ENCODE measurements at regions not wholly inside any gene's neighbourhood (a gene's known extent, or its start where the extent isn't known, plus 50 kb on each side); places are given as distances from the start of the nearest gene placed in this dataset.
"Not testable (repeated sequence)": the region's sequence is repeated elsewhere in the genome, so short reads cannot be mapped to it uniquely, and the experiment has no call there.

DNA sequence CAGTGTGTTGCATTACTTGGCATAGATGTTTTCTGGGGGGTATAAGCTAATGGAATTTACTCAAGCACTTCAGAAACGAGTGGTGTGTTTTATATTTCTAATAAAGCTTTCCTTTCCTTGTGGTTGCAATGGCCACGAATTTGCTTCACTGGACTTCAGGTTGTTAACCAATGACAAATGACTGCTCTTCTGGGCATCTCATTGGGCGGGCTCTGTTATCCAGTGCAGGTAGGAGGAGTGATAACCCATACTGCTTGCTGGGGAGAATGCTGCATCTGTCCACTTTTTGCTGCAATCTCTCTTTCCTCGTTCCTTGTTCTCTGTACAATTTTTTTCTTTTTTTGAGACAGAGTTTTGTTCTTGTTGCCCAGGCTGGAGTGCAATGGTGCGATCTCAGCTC is 80.0 kb upstream of the RPH3A start:
- DNase-seq: no peak

DNA sequence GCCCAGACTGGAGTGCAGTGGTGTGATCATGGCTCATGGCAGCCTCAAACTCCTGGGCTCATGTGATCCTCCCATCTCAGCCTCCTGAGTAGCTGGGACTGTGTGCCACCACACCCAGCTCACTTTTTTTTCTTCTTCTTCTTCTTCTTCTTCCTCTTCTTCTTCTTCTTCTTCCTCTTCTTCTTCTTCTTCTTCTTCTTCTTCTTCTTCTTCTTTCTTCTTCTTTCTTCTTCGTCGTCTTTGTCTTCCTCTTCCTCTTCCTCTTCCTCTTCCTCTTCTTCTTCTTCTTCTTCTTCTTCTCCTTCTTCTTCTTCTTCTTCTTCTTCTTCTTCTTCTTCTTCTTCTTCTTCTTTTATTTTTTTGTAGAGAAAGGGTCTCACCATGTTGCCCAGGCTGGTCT is 78.8 kb upstream of the RPH3A start:
- DNase-seq: not testable (repeated sequence)

DNA sequence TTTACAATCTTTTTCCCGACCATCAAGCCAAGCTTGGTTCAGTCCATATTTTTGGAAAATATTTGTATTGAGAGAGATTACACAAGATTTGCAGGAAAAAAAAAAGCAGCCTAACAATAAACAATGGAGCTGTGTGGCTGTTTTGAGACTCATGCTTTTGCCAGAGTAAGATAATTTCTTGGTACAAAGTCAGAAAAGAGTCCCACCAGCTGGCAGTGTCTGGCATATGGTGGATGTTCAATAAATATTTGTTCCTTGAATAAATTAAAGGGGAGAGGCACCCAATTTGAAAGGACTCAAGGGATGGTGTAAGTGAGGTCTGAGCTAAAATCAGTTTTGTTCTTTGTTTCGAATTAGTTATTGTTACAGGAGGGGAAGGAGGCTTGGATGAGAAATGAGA is 78.1 kb upstream of the RPH3A start:
- no peak for DNase-seq

DNA sequence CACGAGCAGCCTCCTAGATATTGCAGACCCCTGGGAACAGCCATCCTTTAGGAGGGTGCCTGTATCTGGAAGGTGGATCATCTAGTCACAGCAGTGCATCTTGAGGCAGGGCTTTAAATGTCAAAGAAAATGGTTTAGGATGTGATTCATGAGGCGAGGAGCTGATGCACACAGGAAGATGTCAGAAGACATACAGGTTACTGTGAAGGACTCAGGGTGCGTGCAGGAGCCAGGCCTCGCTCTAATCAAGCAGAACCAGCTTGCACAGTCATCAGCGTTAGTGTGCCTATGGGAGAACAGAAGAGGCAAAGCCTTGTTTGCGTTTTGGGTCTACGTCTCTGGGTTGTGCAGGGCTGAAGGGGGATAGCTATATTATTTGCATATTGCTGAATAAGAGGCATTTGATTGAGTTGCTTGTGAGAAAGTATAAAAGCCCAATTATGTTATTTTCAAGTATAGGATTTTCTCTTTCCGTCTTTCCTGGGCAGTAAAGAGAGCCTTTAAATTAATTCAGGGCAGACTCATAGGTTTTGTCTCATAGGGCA is 77.3 kb upstream of the RPH3A start:
- DNase-seq: no peak

DNA sequence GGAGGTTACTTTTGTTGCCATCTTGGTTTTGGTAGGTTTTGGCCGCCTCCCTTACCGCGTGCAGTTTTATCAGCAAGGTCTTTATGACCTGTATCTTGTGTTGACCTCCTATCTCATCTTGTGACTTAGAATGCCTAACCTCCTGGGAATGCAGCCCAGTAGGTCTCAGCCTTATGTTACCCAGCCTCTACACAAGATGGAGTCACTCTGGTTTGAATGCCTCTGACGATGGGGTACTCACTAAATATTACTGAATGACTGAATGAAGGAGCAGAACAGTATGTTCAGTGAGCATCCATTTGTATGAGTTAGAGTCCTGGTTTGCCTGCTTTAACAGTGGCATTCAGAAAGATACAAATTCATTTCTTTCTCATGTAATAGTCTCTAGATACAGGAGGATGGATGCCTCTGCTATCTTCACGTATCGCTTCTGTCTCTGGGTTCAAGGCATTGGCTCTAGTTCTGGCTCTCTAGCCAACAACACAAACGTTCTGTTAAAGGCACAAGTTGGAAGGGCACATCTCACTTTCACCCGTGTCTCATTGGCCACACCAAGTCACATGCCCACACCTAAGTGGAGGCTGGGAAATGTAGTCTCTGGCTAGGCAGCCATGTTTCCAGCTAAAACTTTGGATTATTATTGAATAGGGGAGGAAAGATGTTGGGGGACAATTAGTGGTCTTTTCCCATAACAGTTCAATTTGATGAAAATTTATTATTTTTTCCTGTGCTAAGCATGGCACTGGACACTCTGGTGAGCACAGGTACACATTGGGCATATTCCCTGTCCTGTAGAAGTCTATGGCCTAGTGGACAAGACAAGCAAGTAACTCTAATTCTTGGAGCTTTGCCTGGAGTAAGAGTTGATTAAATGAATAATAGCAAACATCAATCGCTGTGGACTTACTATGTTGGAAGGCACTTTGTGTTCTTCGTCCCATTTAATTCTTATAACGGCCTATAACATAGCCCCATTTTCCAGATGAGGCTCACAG is 75.2 kb upstream of the RPH3A start:
- peak in 1 of 5 experiments; percentile 3 for DNase-seq

DNA sequence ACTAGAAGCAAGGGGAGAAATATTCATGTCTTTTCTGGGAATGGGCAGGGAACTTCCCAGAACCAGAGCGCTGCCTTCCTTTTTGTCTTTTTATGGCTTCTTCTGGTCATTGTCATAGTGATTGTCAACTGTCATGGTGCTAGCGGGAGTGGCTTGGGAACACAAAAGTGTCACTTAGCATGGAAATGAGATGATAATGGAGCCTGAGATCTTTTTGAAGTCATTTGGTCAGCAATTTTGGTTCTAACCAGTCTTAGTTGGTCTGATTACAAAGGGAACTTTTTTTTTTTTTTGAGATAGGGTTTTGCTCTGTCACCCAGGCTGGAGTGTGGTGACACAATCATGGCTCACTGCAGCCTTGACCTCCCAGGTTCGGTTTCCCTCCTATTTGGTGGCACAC is 62.7 kb upstream of the RPH3A start:
- DNase-seq: no peak

DNA sequence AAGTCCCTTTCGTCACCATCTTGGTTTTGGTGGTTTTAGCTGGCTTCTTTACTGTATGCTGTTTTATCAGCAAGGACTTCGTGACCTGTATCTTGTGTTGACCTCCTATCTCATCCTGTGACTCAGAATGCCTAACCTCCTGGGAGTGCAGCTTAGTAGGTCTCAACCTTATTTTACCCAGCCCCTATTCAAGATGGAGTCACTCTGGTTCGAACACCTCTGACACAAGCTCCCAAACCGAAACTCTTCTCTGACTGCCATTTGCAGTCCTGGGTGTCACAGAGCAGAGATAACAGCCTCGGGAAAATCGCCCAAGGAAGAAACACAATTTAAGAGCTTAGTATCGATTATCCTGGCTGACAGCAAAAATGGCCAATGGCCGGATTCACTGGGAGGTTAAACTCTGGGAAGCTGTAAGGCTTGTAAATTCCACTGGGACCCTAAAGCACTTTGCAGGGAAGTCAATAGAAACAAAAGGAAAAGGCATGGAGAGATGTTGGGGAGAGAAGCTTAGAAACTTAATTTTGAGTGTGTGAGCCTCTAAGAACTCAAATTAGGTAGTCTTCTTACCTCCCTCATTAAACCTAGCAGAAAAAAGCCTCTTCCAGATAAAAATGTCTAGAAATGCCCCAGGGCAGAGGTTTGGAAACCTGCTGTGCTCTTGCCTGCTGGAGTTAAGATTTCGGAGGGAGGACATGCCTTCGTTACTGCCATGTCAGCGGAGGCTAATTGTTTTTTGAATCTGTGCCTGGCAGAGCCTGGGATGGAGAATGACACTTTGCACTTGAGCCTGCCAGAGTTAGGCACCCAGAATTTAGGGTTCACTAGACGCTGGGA is 56.5 kb upstream of the RPH3A start:
- DNase-seq: no peak

DNA sequence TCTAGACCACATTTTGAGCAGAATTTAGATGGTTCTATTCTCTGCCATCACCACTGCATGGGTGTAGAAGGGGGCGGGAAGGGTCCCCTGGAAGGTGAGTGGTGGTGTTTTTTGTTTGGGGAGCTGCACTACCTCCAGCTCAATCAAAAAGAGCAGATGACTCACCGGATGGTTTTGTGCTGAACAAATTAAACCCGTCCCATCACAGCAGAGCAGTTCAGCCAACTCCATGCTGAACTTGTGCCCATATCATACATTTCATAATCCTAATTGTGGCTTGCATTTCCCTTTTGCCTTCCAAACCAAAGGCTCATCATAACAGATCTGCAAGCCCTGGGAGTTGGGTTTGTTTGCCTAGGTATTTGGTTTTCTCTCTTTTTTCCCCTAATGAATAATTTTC is 53.0 kb upstream of the RPH3A start:
- DNase-seq: no peak

DNA sequence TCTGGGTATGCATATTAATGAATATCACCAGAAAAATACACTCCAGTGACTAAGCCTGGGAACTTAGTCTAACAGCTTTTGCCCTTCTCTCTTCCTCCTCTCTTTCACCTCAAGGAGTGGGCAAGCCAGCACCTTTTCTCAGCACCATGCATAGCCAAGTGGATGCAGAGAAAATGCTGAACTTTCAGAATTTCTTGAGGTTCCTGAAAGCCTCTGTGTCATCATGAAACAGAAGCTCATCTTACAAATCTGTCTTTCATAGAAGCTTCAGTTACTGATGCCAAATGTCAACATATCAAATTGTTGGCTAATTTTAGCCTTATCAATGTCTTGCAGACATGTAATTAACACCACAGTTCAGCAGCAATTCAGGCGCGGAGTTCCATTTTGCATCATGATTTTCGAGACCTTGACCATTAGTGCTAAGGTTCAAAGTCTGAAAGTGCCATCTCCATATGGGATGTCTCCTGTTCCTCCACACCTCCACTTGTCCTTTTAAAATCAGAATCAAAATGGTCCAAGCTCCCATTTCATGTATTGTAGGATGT is 51.1 kb upstream of the RPH3A start:
- no peak for DNase-seq

DNA sequence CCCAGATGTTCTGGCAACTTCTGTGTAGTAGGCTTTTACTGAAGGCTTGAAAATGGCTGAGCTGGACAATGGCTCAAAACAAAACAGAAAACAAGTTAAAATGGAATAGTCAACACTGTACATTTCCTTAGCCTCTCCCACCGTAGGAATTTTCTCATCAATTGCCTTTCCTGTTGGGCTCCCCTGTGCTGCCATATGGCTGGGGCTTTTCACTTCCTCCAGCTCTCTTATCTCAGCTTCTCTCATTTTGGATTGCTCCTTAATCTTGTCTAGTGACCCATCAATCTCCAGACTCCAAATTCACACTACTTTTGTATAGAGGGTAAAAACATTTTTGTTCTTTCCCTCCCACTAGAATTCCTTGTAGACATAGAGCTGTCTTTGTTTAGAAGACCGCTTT is 50.4 kb upstream of the RPH3A start:
- DNase-seq: no peak

Data from T-helper 2 cell (primary cell).